Stomach (tissue), 4 donors: ENCODE measurements at regions not wholly inside any gene's neighbourhood (a gene's known extent, or its start where the extent isn't known, plus 50 kb on each side); places are given as distances from the start of the nearest gene placed in this dataset.

Experiments used
- CTCF ChIP-seq, 7 experiments: fragments of 450-650 bp in 4 of 7; fragments of 200-600 bp in 3 of 7; sonication (generic) in 3 of 7; IDR thresholded peaks; one replicate each; pipeline ENCODE4 v1.5.1; 2016 to 2019; ENCODE audit warnings: antibody characterized with exemption in 7 of 7, control low read depth in 2 of 7, mild to moderate bottlenecking in 1 of 7
- POLR2AphosphoS5 ChIP-seq, 3 donors: sonication (generic); formaldehyde crosslinking; IDR thresholded peaks; one replicate each; pipeline ENCODE4 v1.6.1; 2016; ENCODE audit warnings: antibody characterized with exemption in 3 of 3

DNA sequence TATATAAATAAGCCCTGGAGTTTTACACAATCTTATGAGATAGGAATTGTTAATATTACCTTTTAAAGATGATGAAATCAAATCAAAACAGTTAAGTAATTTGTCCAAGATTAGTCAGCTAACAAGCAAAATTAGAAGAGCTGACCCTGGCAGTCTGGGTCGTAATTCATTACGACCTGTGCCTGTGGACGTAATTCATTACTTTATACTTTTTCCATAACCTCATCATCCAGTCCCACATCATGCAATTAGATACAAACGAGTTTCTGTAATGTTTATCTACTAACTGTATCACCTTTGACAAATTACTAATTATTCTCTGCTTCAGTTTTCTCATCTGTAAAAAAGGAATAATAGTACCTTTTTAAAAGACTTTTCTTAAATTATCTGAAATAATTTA, 665.9 kb downstream of the ZBBX start:
- TF ChIP-seq CTCF (IDR thresholded peaks at IDR 0.05): no peak
- TF ChIP-seq POLR2AphosphoS5 (IDR thresholded peaks at IDR 0.05): no peak
